ENCODE measurements at regions not wholly inside any gene's neighbourhood (a gene's known extent, or its start where the extent isn't known, plus 50 kb on each side); places are given as distances from the start of the nearest gene placed in this dataset.

DNA sequence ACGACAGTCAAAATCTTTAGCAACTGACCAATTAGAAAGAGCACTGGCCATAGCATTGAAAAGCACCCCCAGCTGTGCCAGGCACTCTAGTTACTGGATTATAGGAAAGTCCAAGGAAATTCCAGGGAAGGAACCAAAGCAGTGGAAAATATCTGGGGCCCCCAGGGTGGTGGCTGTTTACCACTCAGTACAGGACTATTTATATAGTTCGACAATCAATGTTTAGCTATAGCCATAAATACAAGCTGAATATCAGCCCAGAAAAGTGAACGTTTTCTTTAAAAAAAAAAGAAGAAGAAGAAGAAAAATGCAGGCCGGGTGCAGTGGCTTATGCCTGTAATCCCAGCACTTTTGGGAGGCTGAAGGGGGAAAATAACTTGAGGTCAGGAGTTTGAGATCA is 55.2 kb upstream of the UBAC2 start:
- TF ChIP-seq CTCF (IDR thresholded peaks at IDR 0.05), result no peak
- TF ChIP-seq POLR2AphosphoS5 (IDR thresholded peaks at IDR 0.05), result no peak
- no peak for TF ChIP-seq POLR2A (IDR thresholded peaks at IDR 0.05)

Data from breast epithelium (tissue), 3 donors.